ENCODE measurements at regions not wholly inside any gene's neighbourhood (a gene's known extent, or its start where the extent isn't known, plus 50 kb on each side); places are given as distances from the start of the nearest gene placed in this dataset.

DNA sequence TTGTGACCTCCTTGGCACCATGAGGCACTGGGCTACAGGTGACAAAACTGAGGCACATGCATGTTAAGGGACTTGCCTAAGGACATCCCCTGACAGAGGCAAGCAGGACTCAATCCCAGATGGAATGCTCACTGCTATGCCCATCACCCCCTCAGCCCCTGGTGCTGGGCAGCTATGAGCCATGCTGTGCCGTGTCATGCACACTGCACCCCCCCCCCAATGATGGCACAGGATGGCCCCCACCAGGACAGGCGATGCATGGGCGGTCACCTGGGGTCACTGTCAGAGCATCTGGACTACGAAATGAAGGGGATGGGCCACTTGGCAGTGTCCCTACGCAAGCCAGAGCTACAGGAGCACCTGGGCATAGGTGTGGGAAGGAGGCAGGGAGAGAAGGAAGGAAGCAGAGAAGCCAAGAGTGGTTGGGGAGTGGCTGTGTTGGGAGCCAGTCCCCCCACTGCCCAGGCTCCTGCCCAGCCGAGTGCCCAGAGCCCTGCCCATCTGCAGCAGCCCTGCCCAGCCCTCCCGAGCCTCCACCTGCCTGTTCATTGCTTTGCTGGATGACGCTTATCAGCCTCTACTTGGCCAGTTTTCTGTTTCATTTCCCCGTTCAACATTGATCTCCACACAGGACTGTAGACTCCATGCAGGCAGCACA, 84.9 kb upstream of the DIO3 start:
- DNase-seq: no peak
- no peak for ATAC-seq
- intact Hi-C loops (cut with micrococcal nuclease): no loop called here

DNA sequence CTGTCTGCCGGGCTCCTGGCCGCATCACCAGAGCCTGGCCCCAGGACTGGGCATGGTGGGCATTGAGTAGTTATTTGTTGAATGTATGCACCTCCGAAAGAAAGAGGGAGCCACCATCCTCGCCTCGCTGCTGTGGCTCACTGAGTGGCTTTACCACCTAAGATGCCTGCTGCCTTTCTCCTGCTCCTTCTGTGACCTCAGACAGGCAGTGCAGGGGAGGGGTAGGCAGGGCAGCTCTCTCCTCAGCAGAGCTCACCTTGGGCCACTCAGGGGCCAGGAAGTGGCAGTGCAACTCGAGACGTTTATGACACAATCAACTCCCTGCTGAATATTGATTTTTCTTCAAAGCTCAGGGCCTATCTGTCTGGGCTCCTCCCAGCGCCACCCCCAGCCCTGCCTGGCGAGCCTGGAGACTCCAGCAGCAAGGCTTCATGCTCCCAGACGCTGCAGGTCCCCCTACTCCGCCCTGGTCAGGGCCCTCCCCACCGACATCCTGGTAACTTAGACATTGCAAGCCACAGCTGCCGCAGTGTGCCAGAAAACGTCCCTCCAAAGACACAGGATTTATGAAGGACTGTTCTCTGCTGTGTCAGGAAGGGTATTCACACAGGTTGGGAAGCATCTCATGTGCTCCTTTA, 84.3 kb upstream of the DIO3 start:
- ATAC-seq (no peak), DNase-seq (no peak)
- intact Hi-C loops (cut with micrococcal nuclease): no loop called here

DNA sequence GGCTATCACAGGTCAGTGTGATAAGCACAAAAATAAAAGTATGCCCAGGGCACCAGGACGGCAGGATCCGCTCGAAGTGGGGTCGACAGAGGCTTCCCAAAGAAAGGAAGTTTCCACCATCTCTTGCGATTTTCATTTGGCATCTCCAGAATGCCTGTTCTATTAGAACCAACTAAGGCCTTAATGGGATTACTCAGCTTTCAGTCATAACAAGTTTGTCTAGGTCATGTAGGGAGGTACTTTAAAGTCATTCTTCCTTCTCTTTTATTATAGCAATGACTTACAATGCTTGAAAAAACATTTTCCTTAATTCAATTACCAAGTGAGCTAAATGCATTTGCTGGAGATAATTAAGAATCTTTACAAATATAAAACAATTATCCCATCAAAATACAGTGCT, 83.6 kb upstream of the DIO3 start:
- ATAC-seq (no peak), DNase-seq (no peak)
- intact Hi-C loops (cut with micrococcal nuclease): no loop called here

DNA sequence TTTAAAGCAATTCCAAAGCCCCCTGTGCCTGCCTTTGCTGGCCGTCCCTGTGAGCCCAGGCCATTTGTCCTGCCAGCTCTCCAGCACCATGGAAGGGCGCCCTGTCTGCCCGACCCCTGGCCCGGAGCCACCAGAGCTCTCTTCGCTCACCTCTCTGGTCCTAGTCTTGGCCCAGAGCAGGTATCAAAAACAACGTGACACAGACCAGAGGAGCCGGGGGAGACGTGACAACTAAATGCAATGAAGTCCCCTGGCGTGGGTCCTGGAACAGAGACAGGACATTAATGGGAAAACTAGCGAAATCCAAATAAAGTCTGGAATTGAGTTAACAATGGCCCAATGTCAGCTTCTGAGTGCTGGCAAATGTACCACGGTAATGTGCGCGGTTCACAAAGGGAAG, 83.2 kb upstream of the DIO3 start:
- no peak for DNase-seq
- intact Hi-C loops (cut with micrococcal nuclease): no loop called here
- no peak for ATAC-seq

DNA sequence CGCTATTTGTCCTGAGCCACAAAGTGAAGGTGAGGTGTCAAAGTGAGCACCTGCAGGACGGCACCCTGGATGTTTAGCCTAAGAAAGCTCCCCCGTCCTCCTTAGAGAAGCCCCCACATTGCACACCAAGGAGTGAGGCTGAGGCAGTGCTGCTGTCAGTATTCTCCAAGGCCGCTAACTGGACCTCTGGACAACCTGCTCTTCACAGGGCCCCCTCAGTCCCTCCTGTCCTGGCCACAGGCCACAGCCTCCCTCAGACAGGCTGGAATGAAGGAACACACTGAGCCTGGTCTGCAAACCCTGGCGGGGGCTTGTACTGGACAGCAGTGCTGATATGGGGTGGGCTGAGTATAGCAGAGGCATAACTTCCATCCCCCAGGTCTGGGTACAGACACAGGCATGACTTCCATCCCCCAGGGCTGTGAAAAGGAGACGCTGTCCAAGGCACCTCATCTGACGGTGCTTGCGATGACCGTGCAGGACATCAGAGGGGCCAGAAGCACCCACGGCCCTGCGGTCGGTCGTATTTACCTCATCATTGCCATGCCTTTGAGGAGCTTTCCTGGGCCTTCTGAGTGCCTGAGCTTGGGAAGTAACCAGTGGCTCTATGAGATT, 82.4 kb upstream of the DIO3 start:
- no peak for DNase-seq
- no peak for ATAC-seq
- intact Hi-C loops (cut with micrococcal nuclease): no loop called here

DNA sequence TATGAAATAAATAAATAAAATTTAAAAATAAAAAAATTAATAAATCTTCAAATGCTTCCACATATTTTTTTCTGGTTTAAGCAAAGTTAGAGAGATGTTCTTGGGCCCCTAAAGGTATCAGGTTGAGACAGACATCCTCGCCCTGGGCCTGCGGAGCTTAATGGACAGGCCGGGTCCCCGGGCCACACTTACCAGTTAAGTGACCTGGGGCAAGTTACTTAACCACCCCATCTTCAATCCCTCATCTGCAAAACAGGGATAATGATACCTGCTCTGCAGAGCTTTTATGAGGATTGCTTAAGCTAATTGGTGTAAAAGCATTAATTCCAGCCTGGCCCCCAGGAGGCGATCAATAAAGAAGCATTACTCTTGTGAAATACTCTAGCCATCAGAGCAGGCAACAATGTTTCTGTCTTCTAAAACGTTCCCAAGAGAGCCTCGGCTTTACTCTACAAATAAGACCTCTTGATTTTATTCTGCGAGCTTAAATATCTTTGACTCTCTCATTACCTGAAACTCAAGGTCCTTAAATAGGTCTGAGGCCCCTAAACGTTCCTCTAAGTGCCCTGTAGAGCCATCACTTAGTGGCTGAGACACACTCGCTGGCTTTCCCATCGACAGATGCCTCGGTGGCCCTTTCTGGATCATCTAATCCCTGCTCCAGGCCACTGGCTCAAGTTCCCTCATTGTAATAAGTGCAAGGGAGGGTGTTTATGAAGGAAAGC, 81.1 kb upstream of the DIO3 start:
- DNase-seq: no peak
- intact Hi-C loops (cut with micrococcal nuclease): no loop called here
- no peak for ATAC-seq

DNA sequence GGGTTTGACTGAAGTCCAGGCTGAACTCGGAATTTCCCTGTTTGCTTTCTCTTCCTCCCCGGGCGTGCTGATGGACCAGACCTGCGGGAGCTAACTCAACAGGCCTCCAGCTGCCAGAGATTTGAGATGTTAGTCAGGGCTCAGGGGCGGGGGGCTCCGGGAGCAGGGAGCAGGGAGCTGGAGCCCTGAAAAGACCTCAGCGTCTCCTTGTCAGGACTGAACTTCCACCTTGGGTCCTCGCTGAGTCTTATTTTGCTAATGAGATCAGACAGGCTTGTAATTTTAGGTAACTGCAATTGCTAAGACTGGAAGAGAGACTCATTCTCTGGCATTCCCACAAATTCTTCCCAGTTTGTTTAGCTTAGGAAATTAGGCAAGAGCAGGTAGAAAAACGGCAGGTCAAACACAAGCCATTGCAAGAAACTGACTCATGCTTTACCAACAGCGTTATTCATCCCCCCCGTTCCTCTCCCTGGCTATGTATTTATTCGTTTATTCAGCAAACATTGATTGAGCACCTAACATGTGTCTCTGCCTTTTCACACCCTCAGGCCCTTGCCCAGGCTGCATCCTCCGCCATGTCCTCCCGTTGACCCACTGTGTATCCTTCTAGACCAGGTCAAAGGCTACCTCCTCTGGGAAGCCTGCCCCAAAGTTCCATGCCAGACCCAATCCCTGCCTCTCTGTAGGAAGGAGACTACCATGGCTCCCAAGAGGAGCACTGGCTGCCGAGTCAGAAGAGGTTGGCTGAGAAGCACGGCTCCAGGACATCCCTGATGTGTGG, 80.4 kb upstream of the DIO3 start:
- no peak for ATAC-seq
- intact Hi-C loops (cut with micrococcal nuclease): no loop called here
- DNase-seq: no peak

DNA sequence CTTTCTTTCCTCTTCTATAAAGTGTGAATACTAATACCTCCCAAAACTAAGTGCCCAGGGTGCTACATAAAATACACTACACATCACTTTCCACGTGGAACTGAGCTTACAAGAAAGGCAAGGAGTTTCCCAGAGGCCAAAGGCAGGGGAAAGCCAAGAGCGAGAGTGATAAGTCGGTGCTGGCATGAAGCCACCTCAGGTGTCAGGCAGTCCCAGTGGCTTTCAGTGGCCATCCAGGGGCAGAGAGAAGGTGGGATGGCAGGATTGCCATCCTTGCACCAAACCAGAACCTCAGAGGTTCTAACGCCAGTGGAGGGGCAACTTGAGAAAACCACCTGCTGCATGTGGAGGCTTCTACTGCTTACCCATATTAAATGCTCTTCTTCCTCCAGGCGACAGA, 79.7 kb upstream of the DIO3 start:
- ATAC-seq (no peak), DNase-seq (no peak)
- intact Hi-C loops (cut with micrococcal nuclease): no loop called here

DNA sequence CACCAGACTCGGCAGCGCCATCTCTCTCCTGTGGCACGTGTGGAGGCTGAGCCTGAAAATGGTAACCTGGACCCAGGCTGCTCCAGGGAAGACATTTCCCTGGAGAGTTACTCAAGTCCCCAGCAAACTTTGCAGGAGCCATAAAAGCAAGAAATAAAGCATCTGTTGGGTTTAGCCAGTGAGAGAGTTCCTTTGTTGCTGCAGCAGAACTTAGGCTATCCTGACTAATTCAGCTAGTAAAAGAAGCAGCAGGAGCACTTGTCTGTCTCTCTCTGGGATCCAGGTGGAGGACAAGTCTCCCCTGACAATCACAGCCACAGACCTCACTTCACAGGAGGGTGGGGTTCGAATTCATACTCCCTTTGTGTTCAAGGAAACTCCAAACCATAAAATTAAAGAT, 79.2 kb upstream of the DIO3 start:
- no peak for DNase-seq
- ATAC-seq: no peak
- intact Hi-C loops (cut with micrococcal nuclease): no loop called here

DNA sequence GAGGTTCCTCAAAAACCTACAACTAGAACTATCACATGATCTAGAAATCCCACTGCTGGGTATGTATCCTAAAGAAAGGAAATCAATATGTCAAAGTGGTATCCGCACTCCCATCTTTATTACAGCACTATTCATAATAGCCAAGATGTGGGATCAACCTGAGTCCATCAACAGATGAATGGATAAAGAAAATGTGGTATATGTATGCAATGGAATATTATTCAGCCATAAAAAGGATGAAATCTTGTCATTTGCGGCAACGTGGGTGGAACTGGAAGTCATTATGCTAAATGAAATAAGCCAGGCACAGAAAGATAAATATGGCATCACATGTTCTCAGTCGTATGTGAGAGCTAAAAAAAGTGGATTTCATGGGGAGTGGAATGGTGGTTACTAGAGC, 77.5 kb upstream of the DIO3 start:
- intact Hi-C loops (cut with micrococcal nuclease): no loop called here
- DNase-seq: no peak
- ATAC-seq: no peak

DNA sequence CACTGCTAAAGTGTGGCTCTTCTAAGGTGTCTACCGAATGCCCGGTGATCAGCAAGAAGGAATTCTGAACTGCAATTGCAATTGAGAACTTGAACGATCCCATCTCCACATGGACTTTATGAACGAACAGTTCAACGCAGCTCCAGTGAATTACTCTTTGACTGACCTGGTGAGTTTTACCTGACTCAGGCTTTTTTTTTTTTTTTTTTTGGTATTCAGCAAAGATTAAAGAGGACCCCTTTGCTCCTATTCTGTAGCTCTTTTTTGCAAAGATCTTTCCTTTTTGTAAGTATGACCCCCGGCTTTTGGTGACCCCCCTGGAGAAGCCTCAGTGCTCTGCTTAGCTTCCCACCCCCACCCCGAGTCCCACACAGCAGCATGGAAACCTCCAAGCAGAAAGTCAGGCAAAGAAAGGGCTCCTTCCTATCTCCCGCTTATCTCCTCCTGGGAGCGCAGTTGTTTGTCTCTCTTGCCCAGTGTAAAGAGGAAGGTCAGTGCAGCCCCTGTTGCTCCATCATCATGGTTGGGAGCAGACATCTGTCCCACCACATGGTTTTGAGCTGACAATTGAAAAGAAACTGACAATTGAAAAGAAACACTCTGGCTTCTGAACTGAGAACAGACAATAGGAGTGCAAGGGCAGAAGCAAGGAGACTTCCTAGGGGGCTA, 72.1 kb upstream of the DIO3 start:
- DNase-seq (no peak), ATAC-seq (no peak)
- intact Hi-C loops (cut with micrococcal nuclease): no loop called here

DNA sequence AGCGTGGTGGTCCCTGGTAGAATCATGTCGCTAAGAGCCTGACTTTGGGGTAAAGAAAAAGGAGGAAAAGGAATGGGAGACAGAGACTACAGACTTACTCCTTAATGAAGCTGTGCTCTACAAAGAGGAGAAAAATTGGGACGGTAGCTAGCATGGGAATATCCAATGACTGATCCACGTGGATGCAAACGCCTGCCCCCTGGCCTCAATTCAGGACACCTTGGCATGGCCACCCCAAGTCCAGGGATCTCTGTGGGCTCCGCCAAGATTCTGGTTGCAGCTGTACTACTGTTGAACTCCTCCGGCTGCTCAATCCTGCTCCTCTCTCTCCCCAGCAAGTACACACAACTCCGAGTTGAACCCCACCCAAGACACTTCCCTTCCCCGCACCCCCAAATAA, 70.5 kb upstream of the DIO3 start:
- ATAC-seq: no peak
- intact Hi-C loops (cut with micrococcal nuclease): no loop called here

DNA sequence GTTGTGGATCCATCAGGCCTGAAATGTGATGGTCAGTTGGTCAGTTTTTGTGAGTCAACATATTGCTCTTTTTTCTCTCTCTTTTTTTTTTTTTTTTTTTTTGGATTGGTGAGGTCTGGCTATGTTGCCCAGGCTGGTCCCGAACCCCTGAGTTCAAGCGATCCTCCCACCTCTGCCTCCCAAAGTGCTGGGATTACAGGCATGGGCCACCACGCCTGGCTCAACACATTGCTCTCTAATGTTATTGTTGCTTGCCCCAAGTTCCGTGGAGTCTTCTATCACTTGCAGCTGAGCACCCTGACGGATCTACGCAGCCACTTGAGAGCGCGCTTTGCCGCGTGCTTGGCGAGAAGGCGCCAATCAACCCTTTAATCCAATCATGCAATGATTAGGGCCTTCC, 69.5 kb upstream of the DIO3 start:
- no peak for DNase-seq
- ATAC-seq: no peak
- intact Hi-C loops (cut with micrococcal nuclease): no loop called here

More for the DNA sequence above, 70.5 kb upstream of the DIO3 start:
- no peak for DNase-seq

DNA sequence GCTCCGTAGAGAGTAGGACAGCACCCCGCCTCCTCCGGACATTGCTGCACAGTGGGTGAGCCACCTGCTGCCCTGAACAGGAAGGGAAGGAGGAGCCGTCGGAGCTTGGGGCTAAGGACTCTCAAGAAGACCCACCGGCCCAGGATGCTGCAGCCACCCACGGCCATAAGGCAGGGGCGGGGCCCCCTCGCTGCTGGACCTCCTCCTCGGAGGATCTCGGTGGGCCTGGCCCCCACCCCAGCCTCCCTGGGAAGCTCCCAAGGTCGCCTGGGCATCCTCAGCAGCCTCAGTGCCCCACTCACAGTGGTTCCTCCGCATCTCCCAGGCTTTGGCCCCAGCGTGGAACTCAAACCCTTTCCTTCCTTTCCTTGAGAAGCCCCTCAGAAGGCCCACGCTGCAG, 68.6 kb upstream of the DIO3 start:
- intact Hi-C loops (cut with micrococcal nuclease): no loop called here
- ATAC-seq (no peak), DNase-seq (no peak)

DNA sequence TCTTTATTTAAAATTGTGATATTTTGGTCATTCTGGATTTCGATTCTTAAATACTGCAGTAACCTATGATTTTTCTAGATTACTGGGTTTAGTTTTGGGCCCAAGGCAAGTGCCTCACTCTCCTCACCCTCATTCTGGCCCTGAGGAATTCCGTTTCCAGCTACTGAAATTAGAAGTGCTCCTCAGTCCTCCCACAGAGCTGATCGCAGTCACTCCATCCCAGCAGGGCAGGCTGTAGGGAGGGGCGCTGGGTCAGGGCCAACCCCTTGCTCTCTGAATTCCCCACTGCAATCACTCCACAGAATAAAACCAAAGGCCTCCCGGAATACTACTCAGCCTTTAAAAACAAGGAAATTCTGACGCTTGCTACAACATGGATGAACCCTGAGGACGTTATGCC, 66.5 kb upstream of the DIO3 start:
- intact Hi-C loops (cut with micrococcal nuclease): no loop called here
- DNase-seq (no peak), ATAC-seq (no peak)

DNA sequence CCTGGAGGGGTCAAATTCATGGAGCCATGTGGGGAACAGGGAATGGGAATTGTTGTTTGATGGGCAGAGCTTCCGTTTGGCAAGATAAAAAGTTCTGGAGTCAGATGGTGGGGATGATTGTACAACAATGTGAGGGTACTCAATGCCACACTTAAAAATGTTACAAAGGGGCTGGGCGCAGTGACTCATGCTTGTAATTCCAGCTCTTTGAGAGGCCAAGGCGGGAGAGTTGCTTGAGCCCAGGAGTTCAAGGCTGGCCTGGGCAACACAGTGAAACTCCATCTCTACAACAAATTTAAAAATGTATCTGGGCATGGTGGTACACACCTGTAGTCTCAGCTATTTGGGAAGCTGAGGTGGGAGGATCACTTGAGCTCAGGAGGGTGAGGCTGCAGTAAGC, 66.0 kb upstream of the DIO3 start:
- intact Hi-C loops (cut with micrococcal nuclease): no loop called here
- ATAC-seq: no peak
- DNase-seq: no peak

DNA sequence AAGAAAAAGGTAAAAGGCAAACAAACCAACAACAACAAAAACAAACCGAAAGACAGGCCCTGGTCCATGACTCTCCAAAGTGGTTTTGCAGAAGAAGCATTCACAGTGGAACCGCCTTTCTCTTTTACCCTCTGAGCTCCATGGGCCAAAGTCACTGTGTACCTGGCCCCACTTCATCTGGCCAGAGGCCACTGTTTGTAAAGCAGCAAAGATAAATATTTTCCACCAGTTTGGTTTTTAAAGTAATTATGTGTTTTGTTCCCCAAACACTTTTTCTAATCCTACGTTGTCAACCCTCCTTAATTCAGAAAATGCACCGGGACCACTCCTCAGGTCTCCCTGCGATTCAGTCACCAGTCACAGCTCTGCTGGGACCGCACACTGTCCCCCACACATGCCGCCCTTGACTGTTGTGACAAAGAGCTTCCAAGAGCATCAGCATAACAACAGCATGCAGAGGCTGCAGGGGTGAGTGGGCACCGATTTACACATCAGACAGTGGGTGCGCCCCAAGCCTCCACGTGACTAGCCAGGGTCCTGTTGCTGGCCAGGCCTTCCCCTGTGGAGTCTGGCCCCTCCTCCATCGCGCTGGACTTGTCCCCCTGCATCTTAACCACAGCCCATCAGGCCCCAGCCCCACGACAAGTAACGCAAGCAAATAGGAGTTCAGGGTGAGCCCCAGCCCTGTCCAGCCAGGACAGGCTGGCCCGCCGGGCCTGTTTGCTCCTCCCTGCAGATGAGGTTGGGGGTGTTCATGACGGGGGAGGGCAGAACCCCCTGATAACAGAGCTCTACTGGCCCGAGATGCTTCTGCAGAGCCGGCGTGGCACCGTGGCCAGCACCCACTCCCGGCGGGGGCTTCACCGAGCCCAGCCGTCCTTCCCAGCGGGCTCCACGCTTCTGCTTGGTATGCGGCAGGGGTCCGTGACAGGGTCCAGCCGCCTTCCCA, 65.2 kb upstream of the DIO3 start:
- intact Hi-C loops (cut with micrococcal nuclease): no loop called here
- ATAC-seq (no peak), DNase-seq (no peak)
